ENCODE measurements at regions not wholly inside any gene's neighbourhood (a gene's known extent, or its start where the extent isn't known, plus 50 kb on each side); places are given as distances from the start of the nearest gene placed in this dataset.
A peak's percentile ranks its signal among the peaks of the same experiment; 100 is the strongest.

- no peaks in the 10 kb centered on the region for H3K36me3 ChIP-seq (ENCODE audit: control insufficient read depth, insufficient read depth, low read length)
- no peak overlapping the region for H3K4me3 ChIP-seq (replicated peaks; ENCODE audit: low read depth, low read length)
- peaks cover 2% of the 10 kb centered on the region for H3K27me3 ChIP-seq (replicated peaks; ENCODE audit: control insufficient read depth, insufficient read depth, low read length)
- DNase-seq (ENCODE audit: extremely low read depth, insufficient read length) = no peak
- TF ChIP-seq CTCF (IDR thresholded peaks at IDR 0.05; ENCODE audit: insufficient read depth, low read length, poor library complexity, severe bottlenecking) = no peak
Measured at GRCh38 chr2:15727396-15728244, 136.0 kb downstream of the DDX1 start.

- Histone ChIP-seq H3K36me3 (ENCODE audit: control insufficient read depth, insufficient read depth, low read length) (no peaks in the 10 kb centered on the region), H3K27me3 (replicated peaks; ENCODE audit: control insufficient read depth, insufficient read depth, low read length) (peaks cover 2% of the 10 kb centered on the region), H3K4me3 (replicated peaks; ENCODE audit: low read depth, low read length) (no peak overlapping the region)
- TF ChIP-seq CTCF (IDR thresholded peaks at IDR 0.05; ENCODE audit: insufficient read depth, low read length, poor library complexity, severe bottlenecking) = no peak
- DNase-seq (ENCODE audit: extremely low read depth, insufficient read length) = no peak
Measured at GRCh38 chr2:15728245-15728938, 136.7 kb downstream of the DDX1 start.

GRCh38 chr2:15729001-15729400 lies 137.3 kb downstream of the DDX1 start:
- no peak for DNase-seq (ENCODE audit: extremely low read depth, insufficient read length)
- peaks cover 2% of the 10 kb centered on the region for H3K27me3 ChIP-seq (replicated peaks; ENCODE audit: control insufficient read depth, insufficient read depth, low read length)
- TF ChIP-seq CTCF (IDR thresholded peaks at IDR 0.05; ENCODE audit: insufficient read depth, low read length, poor library complexity, severe bottlenecking) = no peak

GRCh38 chr2:15729709-15730544 lies 138.3 kb downstream of the DDX1 start:
- no peaks in the 10 kb centered on the region for H3K36me3 ChIP-seq (ENCODE audit: control insufficient read depth, insufficient read depth, low read length)
- peaks cover 3% of the 10 kb centered on the region for H3K27me3 ChIP-seq (replicated peaks; ENCODE audit: control insufficient read depth, insufficient read depth, low read length)
- DNase-seq (ENCODE audit: extremely low read depth, insufficient read length) = no peak
- no peak for TF ChIP-seq CTCF (IDR thresholded peaks at IDR 0.05; ENCODE audit: insufficient read depth, low read length, poor library complexity, severe bottlenecking)
- H3K4me3 ChIP-seq (replicated peaks; ENCODE audit: low read depth, low read length) = no peak overlapping the region

More at GRCh38 chr2:15729001-15729400, 137.3 kb downstream of the DDX1 start:
- Histone ChIP-seq H3K36me3 (ENCODE audit: control insufficient read depth, insufficient read depth, low read length) (no peaks in the 10 kb centered on the region), H3K4me3 (replicated peaks; ENCODE audit: low read depth, low read length) (no peak overlapping the region)

- TF ChIP-seq CTCF (IDR thresholded peaks at IDR 0.05; ENCODE audit: insufficient read depth, low read length, poor library complexity, severe bottlenecking) = no peak
- no peak overlapping the region for H3K4me3 ChIP-seq (replicated peaks; ENCODE audit: low read depth, low read length)
- H3K27me3 ChIP-seq (replicated peaks; ENCODE audit: control insufficient read depth, insufficient read depth, low read length) = peaks cover 1% of the 10 kb centered on the region
- DNase-seq (ENCODE audit: extremely low read depth, insufficient read length) = peak; percentile 30
- H3K36me3 ChIP-seq (ENCODE audit: control insufficient read depth, insufficient read depth, low read length) = no peaks in the 10 kb centered on the region
Measured at GRCh38 chr2:15730545-15731212, 139.0 kb downstream of the DDX1 start.

All from GM06990 (cell line).